OCI-LY3 (cell line): ENCODE measurements at regions not wholly inside any gene's neighbourhood (a gene's known extent, or its start where the extent isn't known, plus 50 kb on each side); places are given as distances from the start of the nearest gene placed in this dataset.

ENCODE experiments used
- H2AFZ ChIP-seq: fragments of 200-600, 300-600 bp; shearing (Covaris generic); 2 replicates; pipeline ENCODE4 v1.6.0; 2014; ENCODE audit warnings: antibody characterized with exemption, low read depth, low read length
- H3K27ac ChIP-seq: fragments of 200-600, 300-600 bp; sonication (generic); 2 replicates; pipeline ENCODE4 v1.5.1; 2014; ENCODE audit warnings: mild to moderate bottlenecking, low read length, moderate library complexity, mixed read lengths
- H3K27me3 ChIP-seq: fragments of 200-600, 300-600 bp; sonication (generic); 2 replicates; pipeline ENCODE4 v1.6.1; 2014; ENCODE audit warnings: low read depth, low read length, mixed read lengths
- H3K36me3 ChIP-seq: fragments of 200-600, 300-600 bp; sonication (generic); replicated peaks from 2 replicates; pipeline ENCODE3; 2014; ENCODE audit warnings: low read depth, low read length, mixed read lengths
- H3K4me1 ChIP-seq: fragments of 300-600, 200-600 bp; sonication (generic); 2 replicates; pipeline ENCODE4 v1.6.1; 2014; ENCODE audit warnings: low read length, mixed read lengths
- H3K4me2 ChIP-seq: fragments of 200-600, 300-600 bp; sonication (generic); 2 replicates; pipeline ENCODE4 v1.6.1; 2014; ENCODE audit warnings: low read length, mixed read lengths
- H3K4me3 ChIP-seq: fragments of 300-600, 200-600 bp; sonication (generic); 2 replicates; pipeline ENCODE4 v1.5.1; 2014; ENCODE audit warnings: antibody characterized with exemption, mild to moderate bottlenecking, low read length, moderate library complexity
- H3K79me2 ChIP-seq: fragments of 300-600, 200-600 bp; shearing (Covaris generic); 2 replicates; pipeline ENCODE4 v1.6.1; 2014; ENCODE audit warnings: mild to moderate bottlenecking, low read length, mixed read lengths
- H3K9ac ChIP-seq: fragments of 300-600, 200-600 bp; shearing (Covaris generic); 2 replicates; pipeline ENCODE4 v1.6.0; 2014; ENCODE audit warnings: mild to moderate bottlenecking, low read length, moderate library complexity
- H3K9me3 ChIP-seq: fragments of 200-600, 300-600 bp; shearing (Covaris generic); 2 replicates; pipeline ENCODE4 v1.6.1; 2014; ENCODE audit warnings: low read length, mixed read lengths; ENCODE audit not compliant: insufficient read depth
- H4K20me1 ChIP-seq: fragments of 200-600, 300-600 bp; sonication (generic); 2 replicates; pipeline ENCODE4 v1.6.1; 2016; ENCODE audit warnings: low read length, mixed read lengths; ENCODE audit not compliant: insufficient read depth
- CTCF ChIP-seq: fragments of 200-600, 300-600 bp; sonication (generic); IDR thresholded peaks from 2 replicates; pipeline ENCODE4 v1.5.1; 2014; ENCODE audit warnings: antibody characterized with exemption, low read length, low read depth
- EZH2phosphoT487 ChIP-seq: fragments of 200-600 bp; shearing (Covaris generic); IDR thresholded peaks from 2 replicates; pipeline ENCODE4 v1.6.1; 2018; ENCODE audit warnings: antibody characterized with exemption, mixed run types, low read depth

GRCh38 chr1:219731771-219732170 lies 118.9 kb upstream of the ZC3H11B start:
- no peaks in the 10 kb centered on the region for H3K79me2 ChIP-seq
- H3K4me1 ChIP-seq = peaks cover 12% of the 10 kb centered on the region
- TF ChIP-seq CTCF = no peak
- no peak for TF ChIP-seq EZH2phosphoT487
- no peak overlapping the region for H2AFZ ChIP-seq
- H3K9ac ChIP-seq = no peak overlapping the region
- H3K9me3 ChIP-seq = no peaks in the 10 kb centered on the region
- H3K27me3 ChIP-seq = no peaks in the 10 kb centered on the region
- H3K27ac ChIP-seq = no peak overlapping the region
- no peak overlapping the region for H3K4me3 ChIP-seq
- H3K4me2 ChIP-seq = no peak overlapping the region
- no peaks in the 10 kb centered on the region for H3K36me3 ChIP-seq
- H4K20me1 ChIP-seq = no peaks in the 10 kb centered on the region

GRCh38 chr1:219726480-219727272 lies 113.8 kb upstream of the ZC3H11B start:
- H3K9me3 ChIP-seq = peaks cover 7% of the 10 kb centered on the region; the same call in 1 of the 2 replicates
- H3K4me2 ChIP-seq = no peak overlapping the region
- H3K4me1 ChIP-seq = no peaks in the 10 kb centered on the region
- no peaks in the 10 kb centered on the region for H3K79me2 ChIP-seq
- no peaks in the 10 kb centered on the region for H4K20me1 ChIP-seq
- H2AFZ ChIP-seq = no peak overlapping the region
- H3K27ac ChIP-seq = no peak overlapping the region
- H3K9ac ChIP-seq = no peak overlapping the region
- TF ChIP-seq CTCF (no peak), EZH2phosphoT487 (no peak)
- H3K4me3 ChIP-seq = no peak overlapping the region
- H3K27me3 ChIP-seq = no peaks in the 10 kb centered on the region
- H3K36me3 ChIP-seq = no peaks in the 10 kb centered on the region

GRCh38 chr1:219724440-219724839 lies 111.5 kb upstream of the ZC3H11B start:
- no peaks in the 10 kb centered on the region for H3K27me3 ChIP-seq
- H3K9me3 ChIP-seq = peaks cover 7% of the 10 kb centered on the region; the same call in 1 of the 2 replicates
- no peak overlapping the region for H3K9ac ChIP-seq
- H3K27ac ChIP-seq = no peak overlapping the region
- H4K20me1 ChIP-seq = no peaks in the 10 kb centered on the region
- H3K36me3 ChIP-seq = no peaks in the 10 kb centered on the region
- no peaks in the 10 kb centered on the region for H3K79me2 ChIP-seq
- no peak overlapping the region for H3K4me2 ChIP-seq
- H3K4me1 ChIP-seq = no peaks in the 10 kb centered on the region
- no peak overlapping the region for H3K4me3 ChIP-seq
- no peak overlapping the region for H2AFZ ChIP-seq
- TF ChIP-seq CTCF = no peak
- TF ChIP-seq EZH2phosphoT487 = no peak

- TF ChIP-seq CTCF (no peak), EZH2phosphoT487 (no peak)
- Histone ChIP-seq H3K4me2 (no peak overlapping the region), H3K9me3 (no peaks in the 10 kb centered on the region), H3K4me1 (peaks cover 5% of the 10 kb centered on the region; the same call in 1 of the 2 replicates), H3K4me3 (no peak overlapping the region), H3K79me2 (no peaks in the 10 kb centered on the region), H3K27ac (no peak overlapping the region), H3K27me3 (no peaks in the 10 kb centered on the region), H2AFZ (no peak overlapping the region), H3K36me3 (no peaks in the 10 kb centered on the region), H4K20me1 (no peaks in the 10 kb centered on the region), H3K9ac (no peak overlapping the region)
Measured at GRCh38 chr1:219717536-219717935, 104.6 kb upstream of the ZC3H11B start.
